Uterus (tissue), 3 donors: ENCODE measurements at regions not wholly inside any gene's neighbourhood (a gene's known extent, or its start where the extent isn't known, plus 50 kb on each side); places are given as distances from the start of the nearest gene placed in this dataset.
"Not testable (repeated sequence)": the region's sequence is repeated elsewhere in the genome, so short reads cannot be mapped to it uniquely, and the experiment has no call there.

Source experiments
- DNase-seq, 2 donors: peaks; one replicate each; pipeline ENCODE4 v3.0.0-alpha.2; 2019 to 2020
- H3K27ac ChIP-seq, 2 donors: fragments of 200-600 bp; sonication (generic); 1 replicate in 1 of 2; 2 replicates in 1 of 2; pipeline ENCODE4 v1.5.1; 2016 to 2018
- H3K27me3 ChIP-seq, 2 donors: fragments of 200-600 bp; sonication (generic); one replicate each; pipeline ENCODE4 v1.5.1; 2018 to 2019; ENCODE audit warnings: control low read depth in 1 of 2
- H3K36me3 ChIP-seq, 2 donors: fragments of 200-600 bp; sonication (generic); one replicate each; pipeline ENCODE4 v1.5.1; 2019; ENCODE audit warnings: control low read depth in 1 of 2
- H3K4me1 ChIP-seq, 2 donors: fragments of 200-600 bp; sonication (generic); one replicate each; pipeline ENCODE4 v1.5.1; 2018 to 2019; ENCODE audit warnings: control low read depth in 1 of 2
- H3K4me3 ChIP-seq, 2 donors: fragments of 200-600 bp; sonication (generic); 1 replicate in 1 of 2; 2 replicates in 1 of 2; pipeline ENCODE4 v1.5.1; 2018 to 2019; ENCODE audit warnings: mild to moderate bottlenecking in 1 of 2
- H3K9me3 ChIP-seq, 2 donors: fragments of 200-600 bp; sonication (generic); one replicate each; pipeline ENCODE4 v1.5.1; 2019; ENCODE audit warnings: control low read depth in 1 of 2
- CTCF ChIP-seq, 4 experiments: fragments of 200-600 bp in 2 of 4; fragments of 450-650 bp in 2 of 4; sonication (generic) in 2 of 4; IDR thresholded peaks; one replicate each; pipeline ENCODE4 v1.5.1; 2016 to 2019; ENCODE audit warnings: antibody characterized with exemption in 4 of 4, mild to moderate bottlenecking in 2 of 4, moderate library complexity in 1 of 4
- POLR2A ChIP-seq, 2 donors: fragments of 450-650 bp; IDR thresholded peaks; one replicate each; pipeline ENCODE4 v1.6.1; 2016; ENCODE audit warnings: antibody characterized with exemption in 2 of 2, mild to moderate bottlenecking in 1 of 2, moderate library complexity in 1 of 2
- intact Hi-C: fragments of 100-400 bp; cut with DNase I; formaldehyde crosslinking; loops from one replicate; pipeline ENCODE4 v1.15.1; 2023; ENCODE audit warnings: low total_unique reads
- donor health status: DM: yes; HTN: yes; CAD: no.

DNA sequence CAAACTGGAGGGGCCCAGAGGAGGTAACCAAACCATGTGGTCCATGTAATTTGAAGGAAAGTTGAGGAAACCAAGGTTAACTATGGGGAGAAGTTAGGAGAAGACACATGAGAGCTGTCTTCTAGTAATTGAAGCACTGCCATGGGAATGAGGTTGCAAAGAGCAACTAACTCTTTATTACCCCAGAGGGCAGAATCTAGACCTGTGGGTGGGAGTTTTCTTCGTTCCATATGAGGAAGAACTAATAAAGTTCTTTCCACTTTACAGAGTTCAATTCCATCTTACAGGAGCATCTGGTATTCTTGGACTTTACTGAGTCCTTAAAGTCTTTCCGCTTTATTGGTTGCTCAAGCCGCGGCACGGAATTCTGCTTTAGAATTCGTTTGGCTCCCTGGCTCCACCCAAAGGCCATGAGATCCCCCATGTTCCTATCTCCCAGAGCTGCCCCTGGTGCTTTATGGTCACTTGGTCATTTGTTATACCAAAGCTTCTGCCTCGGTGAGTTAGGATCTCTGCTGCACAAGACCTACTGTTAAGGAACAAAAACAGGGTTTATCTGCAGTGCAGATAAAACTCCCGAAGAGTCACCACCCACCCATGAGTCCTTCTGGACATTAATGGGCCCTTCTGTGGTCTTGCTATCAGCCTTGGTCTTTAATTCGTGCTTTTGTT is 89.5 kb upstream of the UMPS start:
- H3K4me1 ChIP-seq = no peaks in the 10 kb centered on the region
- intact Hi-C loops = no loop called here

GRCh38 chr3:124643453-124643852 is 86.8 kb upstream of the UMPS start:
- Histone ChIP-seq H3K4me1 (no peaks in the 10 kb centered on the region), H3K27me3 (no peaks in the 10 kb centered on the region), H3K9me3 (no peaks in the 10 kb centered on the region), H3K4me3 (no peak overlapping the region), H3K27ac (no peak overlapping the region), H3K36me3 (no peaks in the 10 kb centered on the region)
- no peak for DNase-seq
- no peak for TF ChIP-seq CTCF (IDR thresholded peaks at IDR 0.05)
- TF ChIP-seq POLR2A (IDR thresholded peaks at IDR 0.05) = no peak
- intact Hi-C loops = no loop called here

More for the DNA sequence above, 89.5 kb upstream of the UMPS start:
- DNase-seq = no peak
- TF ChIP-seq POLR2A (IDR thresholded peaks at IDR 0.05) (no peak), CTCF (IDR thresholded peaks at IDR 0.05) (no peak)
- Histone ChIP-seq H3K4me3 (no peak overlapping the region), H3K9me3 (no peaks in the 10 kb centered on the region), H3K27me3 (no peaks in the 10 kb centered on the region), H3K27ac (no peak overlapping the region), H3K36me3 (no peaks in the 10 kb centered on the region)

- H3K4me3 ChIP-seq, intact Hi-C loops, H3K4me1 ChIP-seq, H3K9me3 ChIP-seq, H3K27me3 ChIP-seq, DNase-seq, H3K27ac ChIP-seq, H3K36me3 ChIP-seq: not testable (repeated sequence)
These were observed 84.1 kb upstream of the UMPS start for GRCh38 chr3:124646186-124646585.

DNA sequence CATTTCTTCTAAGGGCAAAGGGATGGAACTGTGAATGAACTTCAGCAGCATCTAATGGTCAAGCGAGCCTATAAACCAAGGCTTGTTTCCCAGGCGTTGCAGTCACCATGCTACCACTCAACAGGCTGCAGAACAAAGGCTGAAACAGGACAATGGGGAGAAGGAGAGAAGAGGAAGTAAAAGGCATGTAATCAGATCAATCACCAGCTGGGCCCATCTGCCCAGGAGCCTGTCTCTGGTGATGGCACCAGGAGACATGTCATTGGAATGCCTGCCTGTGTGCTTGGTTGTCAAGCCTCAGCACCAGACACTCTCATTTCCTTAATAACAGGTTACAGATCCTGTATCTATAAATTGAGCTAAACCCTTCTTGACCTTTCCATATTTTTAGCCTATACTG is 81.7 kb upstream of the UMPS start:
- Histone ChIP-seq H3K4me3 (no peak overlapping the region), H3K27ac (no peak overlapping the region), H3K36me3 (no peaks in the 10 kb centered on the region), H3K9me3 (no peaks in the 10 kb centered on the region), H3K27me3 (no peaks in the 10 kb centered on the region), H3K4me1 (no peaks in the 10 kb centered on the region)
- TF ChIP-seq POLR2A (IDR thresholded peaks at IDR 0.05) = no peak
- TF ChIP-seq CTCF (IDR thresholded peaks at IDR 0.05) = no peak
- intact Hi-C loops = no loop called here
- DNase-seq = no peak

DNA sequence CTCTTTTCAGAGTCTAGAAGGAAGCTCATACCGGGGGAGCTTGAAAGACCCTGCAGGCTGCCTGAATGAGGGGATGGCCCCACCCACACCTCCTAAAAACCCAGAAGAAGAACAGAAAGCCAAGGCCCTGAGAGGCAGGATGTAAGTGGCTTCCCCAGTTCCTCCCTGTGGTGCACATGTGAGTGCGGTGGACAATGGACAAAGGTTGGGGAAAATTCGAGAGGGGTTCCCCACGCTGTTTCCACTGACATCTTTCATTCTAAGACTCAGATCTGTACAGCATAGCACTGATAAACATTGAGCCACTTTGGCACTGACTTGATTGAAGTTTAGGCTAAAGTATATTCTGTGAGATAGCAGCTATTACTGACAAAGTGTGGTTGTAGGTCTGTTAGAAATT is 79.5 kb upstream of the UMPS start:
- Histone ChIP-seq H3K4me1 (no peaks in the 10 kb centered on the region), H3K4me3 (no peak overlapping the region), H3K36me3 (no peaks in the 10 kb centered on the region), H3K27ac (no peak overlapping the region), H3K27me3 (no peaks in the 10 kb centered on the region), H3K9me3 (no peaks in the 10 kb centered on the region)
- intact Hi-C loops = no loop called here
- TF ChIP-seq POLR2A (IDR thresholded peaks at IDR 0.05) = no peak
- no peak for TF ChIP-seq CTCF (IDR thresholded peaks at IDR 0.05)
- DNase-seq = no peak

DNA sequence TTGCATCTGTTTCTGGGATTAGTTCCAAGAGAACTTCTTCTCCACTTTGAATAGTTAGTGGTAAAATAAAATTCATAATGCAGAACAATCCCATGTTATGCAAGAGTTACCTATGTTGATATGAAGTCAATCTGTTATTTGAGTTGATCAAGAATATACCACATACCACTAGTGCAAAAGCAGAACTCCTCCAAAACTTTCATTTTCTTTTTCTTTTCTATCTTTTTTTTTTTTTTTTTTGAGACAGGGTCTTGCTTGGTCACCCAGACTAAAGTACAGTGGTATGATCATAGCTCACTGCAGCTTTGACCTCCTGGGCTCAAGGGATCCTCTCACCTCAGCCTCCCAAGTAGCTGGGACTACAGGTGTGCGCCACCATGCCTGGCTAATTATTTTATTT is 78.8 kb upstream of the UMPS start:
- H3K27me3 ChIP-seq, intact Hi-C loops, H3K4me1 ChIP-seq: not testable (repeated sequence)

More for the DNA sequence above, 78.8 kb upstream of the UMPS start:
- H3K9me3 ChIP-seq, H3K36me3 ChIP-seq, DNase-seq, H3K27ac ChIP-seq, H3K4me3 ChIP-seq: not testable (repeated sequence)
